ENCODE measurements at regions not wholly inside any gene's neighbourhood (a gene's known extent, or its start where the extent isn't known, plus 50 kb on each side); places are given as distances from the start of the nearest gene placed in this dataset.
A peak's percentile ranks its signal among the peaks of the same experiment; 100 is the strongest.
"Not testable (repeated sequence)": the region's sequence is repeated elsewhere in the genome, so short reads cannot be mapped to it uniquely, and the experiment has no call there.

DNA sequence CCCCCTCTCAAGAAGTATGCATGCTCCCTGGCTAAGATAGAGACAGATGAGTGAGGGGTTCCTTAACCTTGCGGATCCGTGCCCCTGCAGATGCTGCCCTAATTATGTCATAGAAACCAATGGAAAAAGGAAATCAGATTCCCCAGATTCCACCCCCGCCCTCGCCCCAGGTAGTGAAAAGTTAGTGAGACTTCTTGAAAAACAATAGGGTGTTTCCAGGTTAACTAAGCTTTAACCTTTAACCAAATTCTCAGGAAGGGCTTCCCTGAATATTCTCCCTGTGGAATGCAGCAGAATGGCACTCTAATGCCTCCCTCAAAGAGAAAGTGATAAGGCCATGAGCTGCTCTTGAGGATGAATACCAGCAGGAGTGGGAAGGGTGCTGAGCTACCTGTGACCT, 116.0 kb upstream of the RANBP3L start:
- TF ChIP-seq, protein P1, sequence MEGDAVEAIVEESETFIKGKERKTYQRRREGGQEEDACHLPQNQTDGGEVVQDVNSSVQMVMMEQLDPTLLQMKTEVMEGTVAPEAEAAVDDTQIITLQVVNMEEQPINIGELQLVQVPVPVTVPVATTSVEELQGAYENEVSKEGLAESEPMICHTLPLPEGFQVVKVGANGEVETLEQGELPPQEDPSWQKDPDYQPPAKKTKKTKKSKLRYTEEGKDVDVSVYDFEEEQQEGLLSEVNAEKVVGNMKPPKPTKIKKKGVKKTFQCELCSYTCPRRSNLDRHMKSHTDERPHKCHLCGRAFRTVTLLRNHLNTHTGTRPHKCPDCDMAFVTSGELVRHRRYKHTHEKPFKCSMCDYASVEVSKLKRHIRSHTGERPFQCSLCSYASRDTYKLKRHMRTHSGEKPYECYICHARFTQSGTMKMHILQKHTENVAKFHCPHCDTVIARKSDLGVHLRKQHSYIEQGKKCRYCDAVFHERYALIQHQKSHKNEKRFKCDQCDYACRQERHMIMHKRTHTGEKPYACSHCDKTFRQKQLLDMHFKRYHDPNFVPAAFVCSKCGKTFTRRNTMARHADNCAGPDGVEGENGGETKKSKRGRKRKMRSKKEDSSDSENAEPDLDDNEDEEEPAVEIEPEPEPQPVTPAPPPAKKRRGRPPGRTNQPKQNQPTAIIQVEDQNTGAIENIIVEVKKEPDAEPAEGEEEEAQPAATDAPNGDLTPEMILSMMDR (IDR thresholded peaks at IDR 0.05) = no peak
- no peak for DNase-seq
- peak; percentile 68 for ATAC-seq
- Histone ChIP-seq H3K4me3 (no peak overlapping the region), H3K4me1 (no peaks in the 10 kb centered on the region), H3K27ac (no peak overlapping the region), H3K36me3 (no peaks in the 10 kb centered on the region), H3K9me3 (no peaks in the 10 kb centered on the region), H3K27me3 (no peaks in the 10 kb centered on the region)
- intact Hi-C loops (cut with DNase I) = loop anchor here (10.0 kb wide), 2 partner anchors 87 to 277 kb away; no protein-coding TSS in a partner anchor

DNA sequence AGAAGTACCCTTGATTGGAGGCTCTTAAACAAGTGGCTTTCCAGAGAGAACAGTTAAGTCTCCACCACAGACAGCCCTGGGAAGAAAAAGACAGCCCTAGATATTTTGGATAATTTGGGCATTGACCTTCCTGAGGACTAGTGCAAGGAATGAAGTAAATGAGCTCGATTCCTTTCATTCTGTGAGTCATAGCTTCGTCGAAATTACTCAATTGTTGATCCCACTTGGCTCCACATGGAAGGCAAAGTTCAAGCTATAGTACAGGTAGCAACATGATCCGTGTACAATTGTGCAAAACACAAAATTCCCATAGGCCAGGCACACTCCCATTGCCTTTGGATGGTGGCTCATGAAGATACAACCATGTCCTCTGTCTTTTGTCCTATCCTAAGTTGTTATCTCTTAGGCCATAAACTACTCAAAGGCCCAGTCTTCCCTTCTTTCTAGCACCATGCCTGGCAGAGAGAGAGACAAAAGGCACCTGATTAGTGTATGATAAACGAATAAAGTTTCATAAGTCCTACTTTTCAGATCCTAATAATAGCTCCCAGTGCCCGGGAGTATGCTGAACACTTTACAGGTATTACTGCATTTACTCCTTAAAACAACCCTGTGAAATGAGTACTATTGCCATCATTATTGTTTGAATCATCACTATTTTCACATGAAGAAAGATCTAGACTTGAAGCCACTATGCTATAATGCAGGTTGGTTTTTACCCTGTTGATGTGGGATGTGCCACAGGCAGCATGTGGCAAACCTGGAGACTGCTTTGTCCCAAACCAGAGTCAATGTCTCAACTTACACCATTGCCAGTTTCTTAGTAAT, 116.7 kb upstream of the RANBP3L start:
- Histone ChIP-seq H3K36me3 (no peaks in the 10 kb centered on the region), H3K27me3 (no peaks in the 10 kb centered on the region), H3K4me3 (no peak overlapping the region), H3K27ac (no peak overlapping the region), H3K4me1 (no peaks in the 10 kb centered on the region), H3K9me3 (no peaks in the 10 kb centered on the region)
- DNase-seq (no peak), ATAC-seq (peak; percentile 12)
- TF ChIP-seq, protein P1 (IDR thresholded peaks at IDR 0.05) = no peak
- intact Hi-C loops (cut with DNase I) = loop anchor here (10.0 kb wide), 2 partner anchors 86 to 276 kb away; no protein-coding TSS in a partner anchor

DNA sequence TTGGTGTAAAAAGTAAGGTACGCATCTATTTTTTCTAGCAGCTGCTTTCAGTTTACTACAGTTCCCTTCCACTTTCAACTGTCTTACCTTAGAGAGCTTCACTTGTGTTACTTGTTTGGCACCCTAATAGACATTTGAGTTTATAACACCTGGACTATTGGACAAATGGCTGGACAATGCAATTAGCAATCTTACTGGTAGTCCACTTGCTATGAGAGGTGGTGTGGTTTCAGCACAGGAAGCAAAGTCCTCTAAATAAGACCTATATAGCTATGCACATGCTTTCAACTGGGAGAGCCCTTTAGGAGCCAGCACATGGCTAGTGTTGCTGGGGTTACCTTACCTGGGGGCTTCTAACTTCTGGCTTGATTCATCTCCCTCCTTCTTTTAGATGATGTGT, 119.6 kb upstream of the RANBP3L start:
- Histone ChIP-seq H3K36me3 (no peaks in the 10 kb centered on the region), H3K27ac (no peak overlapping the region), H3K4me3 (no peak overlapping the region), H3K9me3 (no peaks in the 10 kb centered on the region), H3K27me3 (no peaks in the 10 kb centered on the region), H3K4me1 (no peaks in the 10 kb centered on the region)
- TF ChIP-seq, protein P1 (IDR thresholded peaks at IDR 0.05) = no peak
- DNase-seq (no peak), ATAC-seq (no peak)
- intact Hi-C loops (cut with DNase I) = no loop called here

DNA sequence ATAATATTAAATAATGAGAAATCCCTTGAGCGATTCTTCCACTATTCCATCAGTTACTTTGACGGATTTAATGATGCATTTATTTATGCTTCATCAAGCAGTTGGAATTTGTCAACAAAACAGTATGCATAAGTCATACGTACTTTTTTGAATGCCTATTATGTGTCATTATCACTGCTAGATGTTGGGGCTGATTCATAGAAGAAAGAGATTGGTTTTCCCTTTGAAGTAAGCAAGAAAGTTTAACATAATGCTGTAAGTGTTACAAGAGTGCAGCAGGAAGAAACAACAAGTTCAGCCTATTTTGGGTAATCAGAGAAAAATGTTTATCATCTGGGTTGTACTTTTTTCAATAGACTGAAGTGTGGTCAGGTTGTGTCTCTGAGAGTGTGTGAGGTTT, 121.2 kb upstream of the RANBP3L start:
- H3K4me1 ChIP-seq = no peaks in the 10 kb centered on the region
- no peak overlapping the region for H3K4me3 ChIP-seq
- ATAC-seq (no peak), DNase-seq (no peak)
- H3K27ac ChIP-seq = no peak overlapping the region
- TF ChIP-seq, protein P1 (IDR thresholded peaks at IDR 0.05) = no peak
- intact Hi-C loops (cut with DNase I) = no loop called here
- no peaks in the 10 kb centered on the region for H3K9me3 ChIP-seq
- H3K36me3 ChIP-seq = no peaks in the 10 kb centered on the region
- H3K27me3 ChIP-seq = no peaks in the 10 kb centered on the region

DNA sequence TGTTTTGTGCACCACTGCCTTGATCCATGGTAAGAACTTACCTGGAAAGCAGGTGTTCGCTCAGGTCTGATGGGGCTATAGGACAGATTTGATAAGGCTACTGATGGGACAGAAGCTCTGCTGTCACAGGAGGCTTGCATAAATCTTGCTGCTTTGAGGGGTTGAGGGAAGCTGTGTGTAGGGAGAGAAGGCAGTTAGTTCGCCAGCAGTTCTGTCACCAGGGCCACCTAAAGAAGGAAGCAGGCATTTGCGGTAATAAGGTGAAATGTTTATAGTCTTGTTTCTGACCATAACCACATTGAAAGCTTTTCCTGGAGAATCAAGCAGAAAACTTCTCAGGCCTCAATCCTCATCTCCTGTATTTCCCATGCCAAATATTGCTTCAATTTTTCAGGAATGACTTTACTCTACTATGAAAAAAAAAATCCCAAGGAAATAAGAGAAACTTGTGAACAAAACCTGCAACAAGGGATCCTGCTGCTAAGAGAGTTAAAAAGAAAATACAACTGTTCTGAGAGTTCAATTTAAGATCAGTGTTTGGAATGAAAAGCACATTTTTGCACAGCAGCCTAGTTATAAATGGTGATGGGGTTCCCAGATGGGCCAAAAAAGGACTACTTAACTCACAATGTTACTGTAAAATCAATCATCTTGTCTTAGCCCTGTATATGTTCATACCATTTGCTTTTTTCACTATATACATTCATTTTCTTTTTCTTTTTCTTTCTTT, 122.0 kb upstream of the RANBP3L start:
- Histone ChIP-seq H3K27ac (no peak overlapping the region), H3K27me3 (no peaks in the 10 kb centered on the region), H3K4me1 (no peaks in the 10 kb centered on the region), H3K4me3 (no peak overlapping the region), H3K36me3 (no peaks in the 10 kb centered on the region), H3K9me3 (no peaks in the 10 kb centered on the region)
- intact Hi-C loops (cut with DNase I) = no loop called here
- DNase-seq = no peak
- TF ChIP-seq, protein P1 (IDR thresholded peaks at IDR 0.05) = no peak
- ATAC-seq = no peak

DNA sequence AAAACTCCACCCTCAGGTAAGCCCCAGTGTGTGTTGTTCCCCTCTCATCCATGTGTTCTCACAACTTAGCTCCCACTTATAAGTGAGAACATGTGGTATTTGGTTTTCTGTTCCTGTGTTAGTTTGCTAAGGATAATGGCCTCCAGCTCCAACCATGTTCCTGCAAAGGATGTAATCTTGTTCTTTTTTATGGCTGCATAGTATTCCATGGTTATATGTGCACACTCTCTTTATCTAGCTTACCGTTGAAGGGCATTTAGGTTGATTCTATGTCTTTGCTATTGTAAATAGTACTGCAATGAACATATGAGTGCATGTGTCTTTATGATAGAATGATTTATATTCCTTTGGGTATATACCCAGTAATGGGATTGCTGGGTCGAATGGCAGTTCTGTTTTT, 124.4 kb upstream of the RANBP3L start:
- H3K36me3 ChIP-seq; H3K4me3 ChIP-seq; intact Hi-C loops (cut with DNase I); H3K9me3 ChIP-seq; H3K27me3 ChIP-seq; DNase-seq; ATAC-seq; H3K27ac ChIP-seq; H3K4me1 ChIP-seq: not testable (repeated sequence)

All from left lung (tissue), 4 donors.